GM18519 (cell line): ENCODE measurements at regions not wholly inside any gene's neighbourhood (a gene's known extent, or its start where the extent isn't known, plus 50 kb on each side); places are given as distances from the start of the nearest gene placed in this dataset.

Experiments
- ATAC-seq: cut with Tn5 transposase; IDR thresholded peaks from one replicate; pipeline ENCODE4 v1.9.1; 2021; ENCODE audit warnings: mild to moderate bottlenecking, moderate library complexity; ENCODE audit not compliant: unreplicated experiment, low FRiP score

DNA sequence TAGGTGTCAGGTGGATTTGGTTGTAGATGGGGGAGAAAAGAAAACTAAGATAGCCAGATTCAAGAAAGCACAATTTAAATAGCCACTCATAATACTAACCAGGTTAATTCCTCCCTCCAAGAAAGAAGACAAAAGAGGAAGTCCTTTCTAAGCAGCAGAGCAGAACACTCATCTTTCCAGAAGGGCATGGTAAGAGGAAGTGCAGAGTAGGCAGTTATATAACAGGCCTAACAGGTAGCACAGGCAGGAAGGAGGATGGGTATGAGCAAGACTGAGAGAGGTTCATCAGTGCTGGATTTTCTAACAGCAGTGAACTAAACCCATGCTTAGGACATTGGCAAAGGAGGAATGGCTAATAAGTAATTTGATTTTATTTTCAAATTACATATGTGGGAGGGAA lies 517.5 kb downstream of the PLPP3 start:
- ATAC-seq = peak; percentile 87

DNA sequence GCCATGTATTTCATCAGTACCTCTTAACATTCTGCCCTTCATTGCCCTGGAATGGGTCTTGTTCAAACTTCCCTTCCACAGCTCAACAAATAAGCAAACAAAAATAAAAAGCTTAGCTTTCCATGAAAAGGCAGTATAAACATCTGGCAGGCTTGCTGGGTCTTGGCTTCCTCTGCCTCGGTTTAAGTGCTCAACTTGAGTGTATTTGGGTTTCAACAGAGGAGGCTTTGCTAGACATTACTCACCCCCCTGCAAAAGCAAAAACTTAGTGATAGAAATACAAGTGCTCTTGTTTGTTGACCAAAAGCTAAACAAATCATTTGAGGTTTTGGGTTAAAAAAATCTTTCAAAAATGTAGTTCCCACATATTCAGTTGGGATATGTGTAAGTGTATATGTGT lies 518.5 kb downstream of the PLPP3 start:
- ATAC-seq = no peak

DNA sequence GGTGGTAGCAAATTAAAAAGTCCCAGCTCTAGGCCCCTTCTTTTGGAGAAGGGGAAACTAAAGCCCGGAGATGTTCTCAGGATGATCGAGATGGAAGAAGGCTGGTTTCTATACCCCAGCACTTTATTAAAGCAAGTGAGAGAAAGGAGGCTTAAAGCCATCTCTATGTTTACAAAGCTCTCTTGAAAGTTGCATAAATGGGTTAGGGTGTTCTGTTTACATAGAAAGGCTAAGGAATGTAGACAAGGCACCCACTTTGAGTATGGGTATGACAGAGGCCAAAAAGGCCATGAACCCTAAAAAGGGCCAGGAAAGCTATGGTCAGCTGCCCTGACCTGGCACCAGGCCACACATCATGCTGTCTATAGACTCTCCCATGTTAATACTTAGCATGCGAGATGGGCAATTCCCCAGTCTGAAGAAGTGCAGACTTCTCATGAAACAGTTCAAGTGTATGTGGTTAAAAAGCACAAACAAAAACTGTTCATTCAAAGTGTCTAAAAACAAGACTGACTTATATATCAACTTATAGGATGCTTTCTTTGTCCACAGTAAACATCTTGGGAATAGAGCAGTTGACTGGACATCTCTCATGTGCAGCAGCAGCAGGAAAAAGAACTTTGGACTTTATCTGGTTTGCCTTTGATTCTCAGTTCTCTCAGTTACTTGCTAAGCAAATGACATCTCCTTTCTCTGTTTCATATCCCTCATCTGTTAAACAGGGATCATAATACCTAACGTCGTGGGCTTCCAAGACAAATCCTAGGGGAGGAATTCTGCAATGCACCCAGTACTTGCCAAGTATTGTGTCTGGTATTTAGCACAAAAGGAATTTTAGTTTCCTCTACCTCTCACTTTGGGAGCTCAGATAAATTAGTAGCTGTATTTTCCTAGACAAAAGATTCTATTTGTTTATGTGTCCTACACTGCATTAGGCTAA lies 521.6 kb downstream of the PLPP3 start:
- no peak for ATAC-seq

DNA sequence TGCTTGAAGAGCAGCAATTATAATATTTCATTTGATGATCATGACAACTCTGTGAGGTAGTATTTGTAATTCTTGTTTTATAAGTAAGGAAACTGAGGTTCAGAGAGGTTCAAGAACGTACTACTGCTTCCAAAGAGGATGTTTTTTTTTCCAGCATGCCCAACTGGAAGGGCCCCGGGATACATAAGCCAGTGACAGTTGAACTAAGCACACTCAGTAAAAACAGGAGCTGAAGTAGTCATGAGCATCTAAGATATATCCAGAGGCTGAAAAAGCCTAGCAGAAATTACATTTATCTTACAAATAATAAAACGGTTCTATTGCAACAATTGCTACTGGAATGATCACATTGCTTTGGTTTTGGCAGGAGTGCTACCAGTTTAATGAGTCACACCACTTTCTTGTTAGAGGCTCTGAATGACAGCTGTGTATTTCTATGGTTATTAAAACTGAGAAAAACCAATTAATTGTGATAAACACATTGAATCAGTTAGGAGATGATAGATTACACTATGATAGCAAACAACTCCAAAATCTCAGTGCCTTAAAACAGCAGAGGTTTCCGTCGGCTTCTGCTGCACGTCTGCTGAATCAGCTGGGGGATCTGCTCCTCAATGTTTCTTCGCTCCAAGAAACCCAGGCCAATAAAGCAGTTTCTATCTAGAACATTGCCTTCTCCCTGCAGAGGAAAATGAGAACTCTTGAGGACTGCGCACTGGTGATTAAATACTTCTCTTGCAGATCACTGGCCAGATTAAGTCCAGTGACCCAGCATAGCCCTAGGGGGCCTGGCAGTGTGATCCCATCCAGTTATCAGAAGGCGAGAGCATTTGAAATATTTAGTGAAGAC lies 522.7 kb downstream of the PLPP3 start:
- no peak for ATAC-seq

DNA sequence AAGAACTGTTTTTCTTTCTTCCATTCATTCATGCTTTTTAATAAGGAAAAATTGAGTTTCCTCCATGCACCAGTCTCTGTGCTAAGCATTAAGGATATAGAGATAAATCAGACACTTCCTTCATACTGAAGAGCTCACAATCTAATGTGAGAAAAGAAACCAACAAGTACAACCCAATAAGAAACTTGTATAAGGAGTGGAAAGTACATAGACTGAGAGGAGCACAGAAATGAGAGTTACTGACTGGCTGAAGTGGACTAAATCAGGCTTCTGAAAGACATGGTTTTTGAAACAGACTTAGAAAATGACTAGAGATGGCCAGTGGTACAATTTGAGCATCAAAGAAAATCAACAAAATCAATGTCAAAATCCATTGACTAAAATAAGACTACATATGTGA lies 524.4 kb downstream of the PLPP3 start:
- no peak for ATAC-seq

DNA sequence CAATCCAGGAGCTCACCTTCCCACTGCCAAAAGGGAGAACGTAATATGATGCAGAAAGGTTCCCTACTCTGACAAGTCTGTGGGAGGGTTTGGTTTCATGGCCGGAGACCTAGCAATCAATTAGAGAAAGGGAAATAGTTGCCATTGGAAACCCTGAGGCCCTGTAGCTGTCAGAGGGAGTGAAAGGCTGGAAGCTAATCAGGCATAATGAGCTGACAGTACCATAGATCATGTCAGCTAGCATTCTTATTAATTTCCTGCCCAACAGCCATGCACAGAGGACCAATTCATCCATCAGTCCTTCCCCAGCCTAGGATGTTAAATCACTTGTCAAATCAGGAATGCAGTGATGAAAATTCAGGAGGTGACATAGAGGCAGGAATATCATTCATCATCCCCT lies 527.3 kb downstream of the PLPP3 start:
- no peak for ATAC-seq

DNA sequence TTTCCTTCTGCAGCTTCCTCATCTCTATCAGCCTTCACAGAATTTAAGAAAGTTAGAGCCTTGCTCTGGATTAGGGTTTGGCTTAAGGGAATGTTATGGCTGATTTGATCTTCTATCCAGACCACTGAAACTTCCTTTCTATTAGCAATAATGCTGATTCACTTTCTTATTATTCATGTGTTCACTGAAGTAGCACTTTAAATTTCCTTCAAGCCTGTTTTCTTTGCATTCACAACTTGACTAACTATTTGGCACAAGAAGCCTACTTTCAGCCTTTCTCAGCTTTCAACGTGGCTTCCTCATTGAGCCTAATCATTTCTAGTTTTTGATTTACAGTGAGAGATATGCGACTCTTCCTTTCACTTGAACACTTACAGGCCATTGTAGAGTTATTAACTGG lies 528.5 kb downstream of the PLPP3 start:
- no peak for ATAC-seq

DNA sequence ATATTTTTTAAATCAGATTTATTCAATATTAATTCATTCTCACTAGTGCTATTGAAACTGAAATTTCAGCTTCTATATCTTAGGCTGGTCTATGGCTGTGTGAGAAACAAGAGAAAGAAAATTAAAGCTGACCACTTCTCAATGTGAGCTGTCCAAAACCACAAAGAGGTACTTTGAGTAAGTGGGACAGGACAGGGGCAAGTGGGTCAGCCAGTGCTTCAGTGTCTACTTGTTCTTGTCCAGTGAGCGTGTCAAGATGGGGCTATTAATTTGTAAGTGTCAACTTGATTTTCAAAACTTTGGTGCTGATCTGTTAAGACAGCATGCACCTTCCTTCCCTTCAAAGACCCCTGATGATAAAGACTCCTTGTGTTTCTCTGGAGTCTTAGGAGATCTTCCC lies 533.9 kb downstream of the PLPP3 start:
- ATAC-seq = no peak

DNA sequence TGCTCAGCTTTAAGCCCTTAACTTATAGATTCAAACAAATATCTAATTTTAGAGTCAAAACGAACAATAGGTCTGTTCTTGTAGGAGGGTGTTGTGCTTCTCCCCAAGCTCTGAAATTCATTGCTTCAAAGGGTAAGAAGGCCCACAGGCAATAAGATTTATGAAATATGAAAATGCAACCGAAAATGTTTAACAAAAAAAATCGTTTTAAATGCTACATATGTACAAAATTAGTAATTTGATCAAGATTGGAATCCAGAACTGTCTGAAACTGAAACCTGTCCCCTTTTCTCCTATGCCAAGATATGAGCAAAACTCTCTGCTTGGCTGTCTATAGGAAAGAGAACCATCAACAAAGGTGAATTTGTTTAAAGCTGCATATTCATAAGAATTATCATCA lies 534.3 kb downstream of the PLPP3 start:
- no peak for ATAC-seq

DNA sequence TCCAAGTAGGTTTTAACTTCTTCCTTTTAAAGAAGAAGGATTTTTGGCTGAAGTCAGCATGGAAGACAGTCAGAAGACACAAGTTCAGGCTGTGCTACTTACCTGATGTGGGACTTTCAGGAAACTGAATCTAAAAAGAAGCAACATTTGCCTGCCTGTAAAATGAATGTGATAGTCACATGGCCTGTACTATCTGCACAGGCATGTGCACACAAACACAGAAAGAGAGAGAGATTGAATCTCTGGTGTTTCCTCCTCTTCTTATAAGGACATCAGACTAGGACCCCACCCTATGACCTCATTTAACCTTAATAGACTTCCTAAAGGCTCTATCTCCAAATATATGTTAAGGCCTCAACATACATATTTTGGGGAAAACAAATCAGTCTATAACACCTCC lies 542.9 kb downstream of the PLPP3 start:
- ATAC-seq = no peak

DNA sequence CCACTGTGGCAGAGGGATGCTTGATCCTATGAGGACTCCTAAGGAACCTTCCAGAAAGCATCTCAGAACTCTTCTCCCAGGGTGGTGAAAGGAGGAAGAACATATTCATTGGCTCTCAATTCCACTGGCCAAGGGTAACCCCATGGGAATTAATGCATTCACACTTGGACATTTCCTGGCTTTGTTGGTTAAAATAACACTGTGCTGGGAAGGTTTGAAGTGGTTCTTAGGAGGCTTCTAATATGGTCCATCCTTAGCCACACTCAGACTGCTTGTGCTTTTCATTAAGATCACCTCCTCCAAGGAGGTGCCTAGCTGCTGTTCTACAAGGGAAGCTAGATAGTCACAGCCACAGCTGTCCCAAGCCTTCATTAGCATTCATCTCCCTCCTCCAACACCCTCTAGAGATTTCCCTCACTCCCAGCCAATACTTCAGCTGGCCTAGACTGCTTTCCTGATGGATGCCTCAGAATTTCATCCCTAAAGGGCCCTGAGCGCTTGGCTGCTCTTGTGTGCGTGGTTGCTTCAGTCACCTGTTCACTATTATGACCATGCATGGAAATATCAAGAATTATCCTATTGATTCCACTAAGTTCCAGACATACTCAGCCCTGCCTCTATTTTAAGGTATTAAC lies 544.4 kb downstream of the PLPP3 start:
- ATAC-seq = no peak

DNA sequence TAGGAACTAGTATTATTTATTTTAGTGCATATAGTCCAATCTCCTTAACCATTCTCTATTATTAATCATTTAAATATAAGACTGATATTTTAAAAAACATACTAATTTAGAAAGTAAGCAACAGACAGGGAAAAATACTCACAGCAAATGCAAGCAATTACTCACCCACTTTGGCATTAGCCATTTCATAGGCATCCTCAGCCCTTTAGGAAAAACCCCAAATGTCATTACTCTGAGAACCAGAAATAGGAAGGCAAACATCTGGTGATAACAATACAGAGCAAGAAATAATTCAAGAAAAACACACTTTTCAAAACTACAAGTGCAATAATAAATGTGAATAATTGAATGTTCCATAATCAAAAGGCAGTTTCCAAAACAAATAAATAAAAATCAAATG lies 545.1 kb downstream of the PLPP3 start:
- ATAC-seq = no peak

DNA sequence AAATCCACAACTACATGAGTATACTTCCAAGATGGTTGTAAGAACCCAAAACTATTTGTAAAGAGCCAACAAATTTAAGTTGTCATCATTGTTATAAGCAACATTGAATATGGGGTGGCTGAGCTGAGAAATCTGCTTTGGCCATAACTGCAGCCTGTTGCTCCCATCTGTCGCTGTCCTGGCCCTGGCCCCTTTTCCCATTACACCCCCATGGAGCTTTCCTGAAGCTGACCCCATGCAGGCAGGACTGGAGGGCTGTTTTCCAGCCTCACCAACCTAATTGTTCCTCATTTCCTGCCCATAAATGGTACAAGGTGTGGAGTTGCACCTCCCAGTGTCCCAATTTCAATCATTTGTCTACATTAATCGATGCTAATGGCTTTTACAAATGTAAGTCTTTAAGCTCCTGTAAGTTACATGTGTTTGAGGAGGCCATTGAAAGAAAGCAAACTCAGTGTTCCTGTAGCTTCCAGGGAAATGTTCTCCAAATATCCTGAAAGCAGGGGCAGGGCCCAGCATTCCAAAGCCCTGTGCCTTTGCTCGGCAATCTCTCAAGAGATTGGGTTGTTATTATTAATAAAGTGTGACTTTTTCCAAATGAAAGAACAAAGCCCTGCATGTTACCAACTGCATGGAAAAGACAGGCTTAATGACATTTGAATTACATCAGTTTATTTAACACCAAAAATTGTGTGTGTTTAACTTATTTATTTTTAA lies 545.9 kb downstream of the PLPP3 start:
- ATAC-seq = no peak

DNA sequence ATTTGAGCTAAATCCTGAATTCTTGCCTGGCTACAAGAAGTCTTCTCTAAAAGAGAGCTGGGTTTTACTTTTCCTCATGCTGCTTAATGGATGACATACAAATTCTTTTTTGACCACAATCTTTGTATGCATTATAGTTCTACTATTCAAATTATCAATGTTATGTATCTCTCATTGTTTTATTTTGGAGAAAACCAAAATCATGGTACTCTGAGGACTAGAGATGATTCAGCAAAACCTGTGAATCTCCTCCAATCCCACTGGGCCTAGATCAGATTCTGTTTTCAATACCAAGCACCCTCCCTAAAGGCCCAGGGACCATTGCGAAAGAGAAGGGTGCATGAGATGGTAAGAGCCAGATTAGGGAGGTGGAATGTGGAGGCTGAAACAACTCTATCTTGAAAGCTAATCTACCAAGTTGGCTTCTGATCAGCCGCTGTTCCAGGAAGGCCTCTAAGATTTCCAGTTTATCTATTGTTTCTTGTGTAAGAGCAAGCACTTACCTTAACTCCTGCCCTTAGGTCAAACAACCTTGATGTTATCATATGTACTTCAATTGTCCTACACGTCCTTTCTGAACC lies 547.2 kb downstream of the PLPP3 start:
- no peak for ATAC-seq

DNA sequence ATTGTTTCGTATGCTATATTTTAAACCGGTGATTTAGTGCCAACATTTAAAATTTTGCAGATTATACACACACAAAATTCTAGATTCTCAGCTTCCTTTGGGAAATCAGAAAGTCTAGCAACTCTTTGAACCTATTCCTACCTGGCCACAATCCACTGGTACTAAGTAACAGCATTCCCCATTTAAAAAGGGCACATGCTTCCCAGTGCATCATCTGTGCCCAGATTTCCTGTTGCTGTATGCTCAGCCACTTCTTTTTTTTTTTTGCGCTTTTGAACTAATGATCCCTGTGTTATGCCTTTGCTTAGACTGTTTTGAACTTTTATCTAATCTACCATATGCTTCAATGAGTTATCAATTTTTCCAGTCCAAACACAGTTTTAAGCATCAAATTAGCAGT lies 548.4 kb downstream of the PLPP3 start:
- no peak for ATAC-seq

DNA sequence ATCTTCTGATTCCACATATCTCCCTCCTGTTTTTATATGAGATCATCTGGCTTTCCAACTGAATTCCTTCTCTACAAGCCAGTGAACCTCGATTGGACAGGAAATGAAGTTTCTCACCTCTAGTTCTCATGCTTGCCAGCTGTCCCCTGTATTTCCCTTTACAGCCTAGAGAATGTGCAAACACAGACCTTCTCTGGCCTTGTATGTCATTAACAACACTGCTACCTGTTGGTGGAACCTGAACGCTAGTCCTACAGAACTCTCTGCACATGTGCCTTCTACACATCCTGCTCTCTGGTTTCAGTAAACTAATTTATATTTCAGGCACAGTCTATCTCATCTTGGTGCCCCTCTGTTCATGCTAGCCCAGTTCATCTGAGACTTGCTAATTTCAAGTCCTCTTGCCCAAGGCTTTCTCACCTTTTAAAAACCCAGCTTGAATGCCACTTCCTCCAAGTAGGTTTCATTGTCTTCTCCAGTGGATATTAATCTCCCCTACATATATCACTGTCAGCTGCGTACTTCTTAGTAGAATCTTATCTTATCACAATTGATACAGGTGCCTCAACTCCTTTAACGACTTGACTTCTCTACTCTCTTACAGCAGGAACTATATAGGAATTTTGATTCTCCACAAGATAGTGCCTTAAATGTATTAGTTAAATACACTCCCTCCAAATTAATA lies 549.9 kb downstream of the PLPP3 start:
- ATAC-seq = no peak

DNA sequence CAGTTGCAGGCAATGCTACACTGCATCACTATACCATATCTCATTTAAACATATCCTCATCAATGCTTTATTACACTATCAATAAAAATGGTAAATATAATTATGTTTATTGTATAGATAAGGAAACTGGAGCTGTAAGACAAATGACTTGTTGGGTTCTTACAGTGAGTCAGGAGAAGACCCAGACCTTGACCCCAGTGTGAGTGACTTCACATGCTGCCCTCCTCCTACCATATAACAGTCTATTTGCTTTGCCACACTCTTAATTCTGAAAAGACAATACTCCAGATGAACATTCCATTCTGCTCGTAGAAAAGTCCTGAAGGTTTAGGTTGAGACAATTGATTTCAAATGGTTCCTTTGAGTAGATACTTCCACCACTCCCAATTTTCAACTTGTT lies 550.5 kb downstream of the PLPP3 start:
- no peak for ATAC-seq

DNA sequence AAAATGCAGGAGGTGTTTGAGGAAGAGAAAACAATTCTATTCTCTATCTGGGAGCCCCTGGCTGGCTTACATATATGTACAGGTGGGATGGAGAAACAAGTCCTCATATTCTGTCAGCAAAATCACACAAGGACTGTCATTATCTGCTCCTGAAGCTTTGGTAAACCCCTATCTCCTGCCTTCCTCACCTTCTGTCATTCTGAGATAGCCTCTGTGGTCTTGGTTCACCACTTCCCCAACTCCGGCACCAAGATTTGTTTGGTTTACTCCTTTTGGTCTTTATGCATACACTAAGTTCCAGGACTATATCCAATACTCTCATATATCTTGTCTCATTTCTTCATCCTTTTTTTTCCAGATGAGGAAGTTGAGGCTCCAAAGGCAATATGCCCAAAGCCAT lies 551.1 kb downstream of the PLPP3 start:
- ATAC-seq = no peak

DNA sequence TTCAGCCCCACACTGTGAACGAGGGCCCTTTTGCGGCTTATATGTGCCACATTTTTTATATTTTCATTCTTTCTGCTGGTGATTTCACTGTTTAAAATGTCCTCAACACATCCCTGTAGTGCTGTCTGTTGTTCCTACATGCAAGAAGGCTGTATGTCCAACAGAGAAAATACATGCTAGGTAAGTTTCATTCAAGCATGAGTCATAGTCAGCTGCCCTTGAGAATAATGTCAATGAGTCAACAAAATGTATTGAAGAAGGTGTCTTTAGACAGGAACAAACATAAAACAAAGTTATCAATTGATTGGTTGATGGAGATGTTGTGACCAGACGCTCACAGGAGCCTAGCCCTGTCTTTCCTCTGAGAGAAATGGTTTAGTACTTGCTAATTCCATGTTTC lies 553.4 kb downstream of the PLPP3 start:
- ATAC-seq = no peak

DNA sequence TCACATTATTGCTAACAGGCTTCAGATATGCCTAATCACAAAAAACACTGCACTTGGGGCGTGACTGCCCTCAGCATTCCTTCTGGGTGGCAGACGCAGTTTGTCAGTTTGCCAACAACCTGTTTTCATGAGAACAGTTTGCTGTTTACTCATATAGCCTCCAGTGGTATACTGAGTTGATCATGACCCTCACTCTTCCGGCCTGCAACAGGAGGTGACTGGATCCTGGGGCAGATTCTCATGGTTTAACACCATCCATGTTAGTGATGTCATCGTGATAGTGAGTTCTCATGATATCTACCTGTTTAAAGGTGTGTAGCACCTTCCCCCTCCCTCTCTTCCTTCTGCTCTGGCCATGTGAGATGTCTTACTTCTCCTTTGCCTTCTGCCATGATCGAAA lies 555.2 kb downstream of the PLPP3 start:
- no peak for ATAC-seq
